ENCODE measurements at regions not wholly inside any gene's neighbourhood (a gene's known extent, or its start where the extent isn't known, plus 50 kb on each side); places are given as distances from the start of the nearest gene placed in this dataset.

GRCh38 chr3:31481697-31482096 is 51.0 kb upstream of the STT3B start:
- DNase-seq: no peak

GRCh38 chr3:31482493-31483200 is 50.1 kb upstream of the STT3B start:
- DNase-seq: no peak

Measured in fibroblast of skin of right quadriceps (primary cell).